ENCODE measurements at regions not wholly inside any gene's neighbourhood (a gene's known extent, or its start where the extent isn't known, plus 50 kb on each side); places are given as distances from the start of the nearest gene placed in this dataset.
A peak's percentile ranks its signal among the peaks of the same experiment; 100 is the strongest.

DNA sequence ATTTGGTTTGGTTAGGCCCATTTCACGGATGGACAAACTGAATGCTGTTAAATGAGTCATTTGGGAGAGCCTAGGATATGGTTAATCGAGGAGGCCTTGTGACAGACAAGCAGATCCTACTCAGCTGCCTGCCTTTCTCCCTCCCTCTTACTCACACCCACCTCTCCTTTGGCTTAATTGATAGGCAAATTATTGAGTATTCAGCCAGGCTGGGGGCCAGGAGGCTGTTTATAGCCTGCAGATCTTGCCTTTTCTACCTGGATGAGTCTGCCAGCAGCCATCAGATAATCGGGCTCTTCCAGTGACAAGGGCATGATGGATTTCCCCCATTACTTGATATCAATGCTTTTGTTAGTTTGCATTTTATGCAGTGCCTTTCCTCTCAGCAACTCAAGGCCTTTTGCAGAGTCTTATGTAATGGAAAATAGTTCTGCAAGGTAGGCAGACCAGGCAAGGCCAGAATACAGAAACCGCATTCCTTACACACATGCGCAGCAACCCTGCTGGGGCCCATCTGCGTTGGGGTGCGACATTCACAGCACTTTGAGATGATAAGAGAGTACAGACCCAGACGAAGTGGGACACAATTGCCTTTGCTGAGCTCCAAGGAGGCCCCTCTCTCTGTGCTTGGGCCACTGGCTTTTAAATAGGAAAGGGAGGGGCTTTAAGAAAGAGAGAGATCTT, 96.2 kb upstream of the ATP6AP2 start:
- DNase-seq = no peak

DNA sequence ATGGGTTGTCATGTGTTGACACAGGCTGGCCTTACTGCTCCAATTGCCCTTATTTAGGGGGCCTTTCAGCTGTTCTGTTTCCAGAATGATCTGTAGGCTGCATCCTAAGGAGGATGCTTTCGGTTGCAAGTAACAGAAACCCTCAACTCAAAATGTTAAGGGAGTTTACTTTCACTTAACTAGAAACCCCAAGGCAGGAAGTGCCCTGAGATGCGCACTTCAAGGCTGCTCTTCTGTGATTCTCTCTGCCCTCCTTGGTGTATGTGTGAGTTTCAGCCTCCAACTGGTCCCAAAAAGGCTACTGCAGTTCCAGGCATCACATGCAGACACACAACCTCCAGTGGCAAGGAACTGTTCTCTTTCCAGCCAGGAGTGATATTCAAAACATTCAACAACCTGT, 97.3 kb upstream of the ATP6AP2 start:
- no peak for DNase-seq

GRCh38 chrX:40479777-40480318, 100.9 kb upstream of the ATP6AP2 start:
- DNase-seq = no peak

- no peak for DNase-seq
Observed at GRCh38 chrX:40478474-40479065, 102.2 kb upstream of the ATP6AP2 start.

GRCh38 chrX:40476958-40477357, 103.8 kb upstream of the ATP6AP2 start:
- DNase-seq = no peak

GRCh38 chrX:40474645-40475044, 106.1 kb upstream of the ATP6AP2 start:
- no peak for DNase-seq

GRCh38 chrX:40474205-40474626, 106.6 kb upstream of the ATP6AP2 start:
- no peak for DNase-seq

- DNase-seq = no peak
Observed at GRCh38 chrX:40473460-40474204, 107.1 kb upstream of the ATP6AP2 start.

GRCh38 chrX:40471965-40472648, 108.7 kb upstream of the ATP6AP2 start:
- DNase-seq = peak; percentile 6

DNA sequence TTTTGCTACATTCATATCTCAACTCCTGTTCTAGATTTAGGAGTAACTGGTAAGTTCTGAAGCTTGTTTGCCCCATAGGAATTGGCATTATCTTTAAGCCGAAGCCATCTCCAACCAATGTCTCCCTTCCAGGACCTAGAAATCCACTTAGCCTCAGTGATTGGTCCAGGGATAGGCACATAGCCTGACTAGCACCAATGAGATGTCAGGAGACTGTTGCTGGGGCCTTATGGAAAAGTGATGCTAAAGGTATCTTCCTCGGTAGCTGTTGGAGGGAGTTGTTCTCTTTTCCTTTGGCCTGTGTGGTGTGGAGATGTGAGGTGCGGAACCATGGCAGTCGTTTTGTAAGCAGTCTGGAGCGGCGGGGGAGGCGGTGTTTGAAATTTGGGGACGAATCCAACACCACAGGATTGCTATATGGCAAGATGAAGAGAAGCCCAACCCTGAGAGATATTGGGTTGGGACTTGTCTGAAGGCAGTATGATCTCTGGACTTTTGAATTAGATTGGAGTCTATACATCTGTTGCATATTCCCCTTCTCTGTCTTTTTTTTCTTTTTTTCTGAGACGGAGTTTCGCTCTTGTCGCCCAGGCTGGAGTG, 109.8 kb upstream of the ATP6AP2 start:
- DNase-seq = no peak

GRCh38 chrX:40469316-40469715, 111.5 kb upstream of the ATP6AP2 start:
- DNase-seq = no peak

GRCh38 chrX:40468033-40468846, 112.5 kb upstream of the ATP6AP2 start:
- DNase-seq = peak; percentile 46

- DNase-seq = no peak
Observed at GRCh38 chrX:40467454-40467853, 113.3 kb upstream of the ATP6AP2 start.

GRCh38 chrX:40465735-40466551, 114.8 kb upstream of the ATP6AP2 start:
- DNase-seq = no peak

DNA sequence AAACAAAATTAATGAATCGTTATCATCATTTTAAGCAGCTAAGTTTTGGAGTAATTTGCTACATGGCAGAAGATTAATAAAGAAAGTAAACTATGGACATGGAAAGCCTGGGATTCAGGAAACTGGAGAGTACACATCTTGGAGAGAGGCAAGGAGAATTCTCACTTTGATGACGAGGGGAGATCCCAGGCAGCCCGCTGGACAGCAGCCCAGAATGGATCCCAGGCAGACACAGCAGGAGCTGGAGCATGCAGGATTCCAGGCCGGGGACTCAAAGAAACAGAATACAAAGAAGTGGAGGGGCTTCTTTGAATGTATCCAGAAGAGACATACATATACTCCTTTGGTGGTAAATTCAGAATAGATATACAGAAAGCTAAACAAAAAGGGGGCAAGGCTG, 118.0 kb upstream of the ATP6AP2 start:
- no peak for DNase-seq

DNA sequence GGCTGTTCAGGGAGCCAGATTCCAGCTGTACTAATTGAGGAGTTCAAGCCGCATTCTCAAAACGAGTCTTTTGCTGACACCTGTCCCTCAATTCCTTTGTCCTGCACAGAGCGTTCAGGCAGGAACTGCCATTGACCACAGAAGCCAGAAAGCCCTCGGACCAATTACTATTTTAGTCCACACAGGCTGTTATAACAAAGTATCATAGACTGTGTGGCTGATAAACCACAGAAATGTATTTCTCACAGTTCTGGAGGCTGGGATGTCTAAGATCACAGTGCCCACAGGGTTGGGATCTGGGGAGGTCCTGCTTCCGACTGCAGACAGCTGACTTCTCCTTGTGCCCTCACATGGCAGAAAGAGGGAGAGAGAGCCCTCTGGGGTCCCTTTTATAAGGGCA, 119.8 kb upstream of the ATP6AP2 start:
- DNase-seq = no peak

DNA sequence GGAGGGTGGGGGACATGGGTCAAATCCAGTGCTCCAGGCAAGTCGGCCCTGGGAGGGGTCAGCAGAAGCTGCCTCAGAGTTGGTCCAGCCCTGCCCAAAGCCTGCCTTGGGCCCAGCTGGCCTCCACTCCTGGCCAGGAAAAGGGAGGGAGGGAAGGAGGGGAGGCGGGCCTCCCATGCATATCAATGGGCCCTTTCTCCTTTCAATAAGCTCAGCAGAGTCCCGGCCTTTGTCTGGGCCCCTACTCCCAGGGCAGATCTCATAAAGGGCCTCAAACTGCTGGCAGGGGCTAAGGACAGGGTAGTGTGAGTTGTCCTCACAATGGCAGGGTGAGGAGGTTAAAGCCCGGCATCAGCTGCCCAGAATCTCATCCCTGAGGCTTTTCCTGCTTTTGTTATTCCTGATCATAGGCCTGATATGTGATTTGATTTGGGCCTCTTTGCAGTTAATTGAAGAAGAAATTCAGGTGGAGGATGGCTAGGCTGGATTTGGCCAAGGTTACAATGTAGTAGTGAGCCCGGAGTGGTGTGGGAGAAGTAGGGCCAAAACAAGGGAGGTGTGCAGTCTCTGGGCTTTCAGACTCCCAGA, 121.1 kb upstream of the ATP6AP2 start:
- DNase-seq = no peak

DNA sequence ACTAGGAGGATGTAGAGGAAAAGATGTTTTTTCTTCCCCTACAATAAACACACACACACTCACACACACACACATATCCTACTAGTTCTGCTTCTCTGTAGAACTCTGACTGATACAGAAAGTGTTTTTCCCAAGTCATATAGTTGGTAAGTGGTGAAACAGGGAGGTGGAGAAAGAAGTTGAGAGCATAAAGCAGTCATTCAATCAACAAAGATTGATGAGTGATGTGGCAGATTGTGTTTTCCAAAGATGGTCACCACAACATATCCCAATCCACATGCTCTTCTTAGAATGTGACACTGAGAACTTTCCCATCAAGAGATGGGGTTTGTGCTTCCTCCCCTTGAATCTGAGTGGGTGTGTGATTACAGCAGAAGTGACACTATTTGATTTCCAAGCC, 123.4 kb upstream of the ATP6AP2 start:
- no peak for DNase-seq

GRCh38 chrX:40452031-40452430, 128.7 kb upstream of the ATP6AP2 start:
- no peak for DNase-seq

DNA sequence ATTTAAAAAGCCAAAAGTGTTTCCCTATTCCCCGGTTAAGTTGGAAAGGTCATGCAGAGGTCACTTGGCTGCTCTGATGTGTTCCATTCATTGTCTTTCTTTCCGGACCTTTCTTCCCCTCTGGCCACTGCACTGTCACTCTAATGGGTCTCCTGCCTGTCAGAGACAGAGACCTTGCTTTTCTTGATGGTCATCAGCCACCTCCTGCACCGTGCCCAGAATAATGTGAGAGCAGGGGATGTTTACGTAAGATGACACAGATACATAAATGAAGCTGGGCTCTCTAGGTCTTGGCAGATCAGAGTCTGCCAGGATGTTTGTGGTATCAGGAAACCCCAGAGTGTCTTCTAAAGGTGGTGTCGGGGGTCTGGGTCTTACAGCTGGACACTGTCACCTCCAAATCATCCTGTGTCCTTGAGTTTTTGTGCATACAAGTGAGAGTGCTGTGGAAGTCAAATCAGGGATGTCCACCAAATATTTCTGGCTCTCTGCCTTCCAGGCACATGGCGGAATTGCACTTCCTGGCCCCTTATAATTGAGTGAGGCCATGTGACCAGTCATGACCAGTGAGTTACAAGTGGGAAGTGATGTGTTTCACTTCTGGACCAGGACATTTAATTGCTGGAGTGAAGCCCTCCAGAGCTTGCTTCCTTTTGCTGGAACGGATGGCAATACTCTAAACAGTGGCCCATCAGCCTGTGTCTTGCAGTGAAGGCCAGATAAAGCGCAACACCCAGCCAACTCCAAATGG, 130.6 kb upstream of the ATP6AP2 start:
- no peak for DNase-seq

All from stimulated activated CD4-positive, alpha-beta T cell treated with anti-CD3 and anti-CD28 coated beads, Interleukin-1b, Interleukin-23, amount 100 ng/mL, for 48 hours (primary cell).